PC-9 (cell line): ENCODE measurements at regions not wholly inside any gene's neighbourhood (a gene's known extent, or its start where the extent isn't known, plus 50 kb on each side); places are given as distances from the start of the nearest gene placed in this dataset.

Experiments
- CTCF ChIP-seq: fragments of 200-600 bp; sonication (generic); conservative IDR thresholded peaks from 2 replicates; pipeline ENCODE4 v1.6.1; 2017; ENCODE audit warnings: mixed run types, antibody characterized with exemption, mild to moderate bottlenecking, moderate library complexity
- EZH2 ChIP-seq: fragments of 200-600 bp; sonication (generic); IDR thresholded peaks from 2 replicates; pipeline ENCODE4 v1.8.0; 2017; ENCODE audit warnings: antibody characterized with exemption, low read depth

- no peak for TF ChIP-seq CTCF
- TF ChIP-seq EZH2 = no peak
Observed at GRCh38 chr6:793261-793660, 100.3 kb upstream of the EXOC2 start.
